ENCODE measurements at regions not wholly inside any gene's neighbourhood (a gene's known extent, or its start where the extent isn't known, plus 50 kb on each side); places are given as distances from the start of the nearest gene placed in this dataset.

DNA sequence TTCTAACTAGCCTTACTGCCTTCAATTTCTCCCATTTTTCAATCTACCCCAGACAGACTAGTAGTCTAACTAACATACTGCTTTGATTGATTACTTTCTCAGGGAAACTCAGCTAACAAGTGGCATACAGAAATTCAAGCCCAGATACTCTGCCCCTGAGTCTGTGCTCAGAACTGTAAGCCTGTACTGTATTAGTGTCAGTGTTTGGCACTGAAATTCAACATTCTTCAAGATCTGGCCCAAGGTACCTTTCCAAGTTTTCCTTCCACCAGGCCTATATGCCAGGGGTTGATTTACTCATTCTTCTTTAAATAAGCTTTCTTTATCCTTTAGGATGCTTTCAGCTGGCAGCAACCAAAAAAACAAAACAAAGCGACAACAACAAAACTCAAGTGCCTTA, 433.2 kb upstream of the MARCKS start:
- TF ChIP-seq POLR2AphosphoS5 (IDR thresholded peaks at IDR 0.05; ENCODE audit: low read depth, low read length) (no peak), TCF7L2 (IDR thresholded peaks at IDR 0.05; ENCODE audit: low read depth, low read length) (no peak), SIN3A (IDR thresholded peaks at IDR 0.05; ENCODE audit: borderline replicate concordance, insufficient read depth, low read depth, low read length) (no peak)
- TF ChIP-seq, protein P1, sequence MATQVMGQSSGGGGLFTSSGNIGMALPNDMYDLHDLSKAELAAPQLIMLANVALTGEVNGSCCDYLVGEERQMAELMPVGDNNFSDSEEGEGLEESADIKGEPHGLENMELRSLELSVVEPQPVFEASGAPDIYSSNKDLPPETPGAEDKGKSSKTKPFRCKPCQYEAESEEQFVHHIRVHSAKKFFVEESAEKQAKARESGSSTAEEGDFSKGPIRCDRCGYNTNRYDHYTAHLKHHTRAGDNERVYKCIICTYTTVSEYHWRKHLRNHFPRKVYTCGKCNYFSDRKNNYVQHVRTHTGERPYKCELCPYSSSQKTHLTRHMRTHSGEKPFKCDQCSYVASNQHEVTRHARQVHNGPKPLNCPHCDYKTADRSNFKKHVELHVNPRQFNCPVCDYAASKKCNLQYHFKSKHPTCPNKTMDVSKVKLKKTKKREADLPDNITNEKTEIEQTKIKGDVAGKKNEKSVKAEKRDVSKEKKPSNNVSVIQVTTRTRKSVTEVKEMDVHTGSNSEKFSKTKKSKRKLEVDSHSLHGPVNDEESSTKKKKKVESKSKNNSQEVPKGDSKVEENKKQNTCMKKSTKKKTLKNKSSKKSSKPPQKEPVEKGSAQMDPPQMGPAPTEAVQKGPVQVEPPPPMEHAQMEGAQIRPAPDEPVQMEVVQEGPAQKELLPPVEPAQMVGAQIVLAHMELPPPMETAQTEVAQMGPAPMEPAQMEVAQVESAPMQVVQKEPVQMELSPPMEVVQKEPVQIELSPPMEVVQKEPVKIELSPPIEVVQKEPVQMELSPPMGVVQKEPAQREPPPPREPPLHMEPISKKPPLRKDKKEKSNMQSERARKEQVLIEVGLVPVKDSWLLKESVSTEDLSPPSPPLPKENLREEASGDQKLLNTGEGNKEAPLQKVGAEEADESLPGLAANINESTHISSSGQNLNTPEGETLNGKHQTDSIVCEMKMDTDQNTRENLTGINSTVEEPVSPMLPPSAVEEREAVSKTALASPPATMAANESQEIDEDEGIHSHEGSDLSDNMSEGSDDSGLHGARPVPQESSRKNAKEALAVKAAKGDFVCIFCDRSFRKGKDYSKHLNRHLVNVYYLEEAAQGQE (IDR thresholded peaks at IDR 0.05; ENCODE audit: insufficient read depth in 1 of 2, low read depth in 2 of 2, low read length in 1 of 2) = no peak
- TF ChIP-seq, protein P2, sequence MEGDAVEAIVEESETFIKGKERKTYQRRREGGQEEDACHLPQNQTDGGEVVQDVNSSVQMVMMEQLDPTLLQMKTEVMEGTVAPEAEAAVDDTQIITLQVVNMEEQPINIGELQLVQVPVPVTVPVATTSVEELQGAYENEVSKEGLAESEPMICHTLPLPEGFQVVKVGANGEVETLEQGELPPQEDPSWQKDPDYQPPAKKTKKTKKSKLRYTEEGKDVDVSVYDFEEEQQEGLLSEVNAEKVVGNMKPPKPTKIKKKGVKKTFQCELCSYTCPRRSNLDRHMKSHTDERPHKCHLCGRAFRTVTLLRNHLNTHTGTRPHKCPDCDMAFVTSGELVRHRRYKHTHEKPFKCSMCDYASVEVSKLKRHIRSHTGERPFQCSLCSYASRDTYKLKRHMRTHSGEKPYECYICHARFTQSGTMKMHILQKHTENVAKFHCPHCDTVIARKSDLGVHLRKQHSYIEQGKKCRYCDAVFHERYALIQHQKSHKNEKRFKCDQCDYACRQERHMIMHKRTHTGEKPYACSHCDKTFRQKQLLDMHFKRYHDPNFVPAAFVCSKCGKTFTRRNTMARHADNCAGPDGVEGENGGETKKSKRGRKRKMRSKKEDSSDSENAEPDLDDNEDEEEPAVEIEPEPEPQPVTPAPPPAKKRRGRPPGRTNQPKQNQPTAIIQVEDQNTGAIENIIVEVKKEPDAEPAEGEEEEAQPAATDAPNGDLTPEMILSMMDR (IDR thresholded peaks at IDR 0.05) = no peak
- Histone ChIP-seq H3K9me3 (ENCODE audit: control insufficient read depth, insufficient read depth, low read depth, low read length) (no peaks in the 10 kb centered on the region), H3K27me3 (ENCODE audit: control insufficient read depth, insufficient read depth, low read length) (no peaks in the 10 kb centered on the region), H3K4me3 (ENCODE audit: low read depth in 2 of 2, low read length in 2 of 2) (no peak overlapping the region), H3K4me1 (ENCODE audit: control insufficient read depth, insufficient read depth, low read length) (no peaks in the 10 kb centered on the region), H3K36me3 (ENCODE audit: control insufficient read depth, insufficient read depth, low read length) (no peaks in the 10 kb centered on the region), H3K27ac (ENCODE audit: low read length) (no peak overlapping the region)
- DNase-seq (ENCODE audit: low read depth, low spot score) (no peak), ATAC-seq (no peak)
- BruUV-seq (replicated peaks) = no TSS peak
- intact Hi-C loops (cut with micrococcal nuclease; ENCODE audit: unreplicated experiment) = no loop called here
- CTCF ChIA-PET = interaction anchor here (0.6 kb wide), 1 partner anchor 559 kb away, joined by 3 read pairs; no protein-coding TSS in a partner anchor
- in situ Hi-C loops (cut with HindIII; ENCODE audit: low pct_unique_long_range_greater_than_20kb, low sequenced_read_pairs) = no loop called here
- POLR2A ChIA-PET = no interaction called here

DNA sequence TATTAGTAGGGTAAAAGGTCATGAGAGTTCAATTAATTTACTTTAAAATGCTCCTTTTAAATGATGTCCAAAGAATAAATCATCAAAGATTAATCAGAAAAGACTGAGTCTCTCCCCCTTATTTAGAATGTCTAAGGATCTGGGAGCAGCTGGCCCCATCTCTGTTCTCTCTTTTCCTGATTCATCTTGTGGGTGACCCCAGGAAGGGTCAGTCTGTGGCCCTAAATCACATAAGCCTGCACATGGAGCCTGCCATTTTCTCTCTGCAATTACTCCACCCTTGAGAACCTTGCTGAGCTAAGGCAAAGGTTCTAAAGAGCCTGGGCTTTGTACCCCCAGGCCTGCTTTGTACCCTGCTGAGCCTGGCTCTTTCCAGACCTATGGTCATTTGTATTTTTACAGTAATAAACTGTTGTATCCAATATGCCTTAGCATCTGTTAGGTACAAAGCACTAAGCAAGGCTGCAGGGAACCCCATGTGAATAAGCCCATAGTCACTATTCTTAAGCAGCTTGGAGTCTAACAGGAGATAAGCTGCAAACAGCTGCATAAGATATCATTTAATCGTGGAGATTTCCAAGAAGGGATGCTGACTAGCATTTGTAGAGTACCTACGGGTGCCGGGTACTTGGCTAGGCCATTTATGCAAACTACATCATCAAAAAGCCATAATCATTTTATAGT, 431.0 kb upstream of the MARCKS start:
- Histone ChIP-seq H3K4me3 (ENCODE audit: low read depth in 2 of 2, low read length in 2 of 2) (no peak overlapping the region), H3K27me3 (ENCODE audit: control insufficient read depth, insufficient read depth, low read length) (no peaks in the 10 kb centered on the region), H3K27ac (ENCODE audit: low read length) (no peak overlapping the region), H3K9me3 (ENCODE audit: control insufficient read depth, insufficient read depth, low read depth, low read length) (no peaks in the 10 kb centered on the region), H3K4me1 (ENCODE audit: control insufficient read depth, insufficient read depth, low read length) (no peaks in the 10 kb centered on the region), H3K36me3 (ENCODE audit: control insufficient read depth, insufficient read depth, low read length) (no peaks in the 10 kb centered on the region)
- no TSS peak for BruUV-seq (replicated peaks)
- ATAC-seq = no peak
- in situ Hi-C loops (cut with HindIII; ENCODE audit: low pct_unique_long_range_greater_than_20kb, low sequenced_read_pairs) (no loop called here), intact Hi-C loops (cut with micrococcal nuclease; ENCODE audit: unreplicated experiment) (no loop called here)
- POLR2A ChIA-PET = no interaction called here
- CTCF ChIA-PET = no interaction called here
- no peak for DNase-seq (ENCODE audit: low read depth, low spot score)
- TF ChIP-seq TCF7L2 (IDR thresholded peaks at IDR 0.05; ENCODE audit: low read depth, low read length) (no peak), POLR2AphosphoS5 (IDR thresholded peaks at IDR 0.05; ENCODE audit: low read depth, low read length) (no peak), SIN3A (IDR thresholded peaks at IDR 0.05; ENCODE audit: borderline replicate concordance, insufficient read depth, low read depth, low read length) (no peak)
- TF ChIP-seq, protein P1 (IDR thresholded peaks at IDR 0.05; ENCODE audit: insufficient read depth in 1 of 2, low read depth in 2 of 2, low read length in 1 of 2) = no peak
- TF ChIP-seq, protein P2 (IDR thresholded peaks at IDR 0.05) = no peak
